H9 (cell line): ENCODE measurements at regions not wholly inside any gene's neighbourhood (a gene's known extent, or its start where the extent isn't known, plus 50 kb on each side); places are given as distances from the start of the nearest gene placed in this dataset.

ENCODE experiments used
- DNase-seq: peaks from one replicate; pipeline ENCODE4 v3.0.0-alpha.2; 2017
- H2AFZ ChIP-seq: one replicate; pipeline ENCODE4 v1.6.1; 2013; ENCODE audit warnings: mild to moderate bottlenecking, low read length, control low read depth, moderate library complexity
- H2AK5ac ChIP-seq: 2 replicates; pipeline ENCODE4 v1.6.1; 2013; ENCODE audit warnings: low read length, control low read depth, mixed read lengths; ENCODE audit not compliant: insufficient read length
- H2BK120ac ChIP-seq: one replicate; pipeline ENCODE4 v1.6.1; 2013; ENCODE audit warnings: low read depth, mild to moderate bottlenecking, low read length, control low read depth, inconsistent platforms; ENCODE audit not compliant: poor library complexity, severe bottlenecking
- H2BK12ac ChIP-seq: 2 replicates; pipeline ENCODE4 v1.6.1; 2013; ENCODE audit warnings: low read length, control low read depth, mixed read lengths, low read depth; ENCODE audit not compliant: insufficient read length
- H2BK15ac ChIP-seq: 2 replicates; pipeline ENCODE4 v1.6.1; 2013; ENCODE audit warnings: low read depth, low read length, control low read depth
- H2BK20ac ChIP-seq: one replicate; pipeline ENCODE4 v1.6.1; 2013; ENCODE audit warnings: low read depth, mild to moderate bottlenecking, low read length, control low read depth, inconsistent platforms; ENCODE audit not compliant: poor library complexity, severe bottlenecking
- H2BK5ac ChIP-seq: 2 replicates; pipeline ENCODE4 v1.6.1; 2013; ENCODE audit warnings: low read length, control low read depth, mixed read lengths; ENCODE audit not compliant: insufficient read length
- H3K14ac ChIP-seq: 2 replicates; pipeline ENCODE4 v1.6.1; 2013; ENCODE audit warnings: low read length, control low read depth; ENCODE audit not compliant: insufficient read depth
- H3K18ac ChIP-seq: 2 replicates; pipeline ENCODE4 v1.6.1; 2013; ENCODE audit warnings: low read depth, mild to moderate bottlenecking, mixed read lengths, low read length, control low read depth; ENCODE audit not compliant: insufficient read length
- H3K23ac ChIP-seq: 2 replicates; pipeline ENCODE4 v1.6.1; 2013; ENCODE audit warnings: low read length, control low read depth, mixed read lengths, low read depth; ENCODE audit not compliant: insufficient read length
- H3K23me2 ChIP-seq: 2 replicates; pipeline ENCODE4 v1.6.1; 2013; ENCODE audit warnings: low read depth, mild to moderate bottlenecking, mixed read lengths, low read length, control low read depth; ENCODE audit not compliant: insufficient read length, poor library complexity, severe bottlenecking
- H3K27ac ChIP-seq: 2 replicates; pipeline ENCODE4 v1.5.1; 2013; ENCODE audit warnings: low read length, control low read depth, mixed read lengths, low read depth; ENCODE audit not compliant: insufficient read length
- H3K27me3 ChIP-seq: 2 replicates; pipeline ENCODE4 v1.6.1; 2013; ENCODE audit warnings: low read length, control low read depth, inconsistent platforms; ENCODE audit not compliant: insufficient read depth
- H3K4ac ChIP-seq: 2 replicates; pipeline ENCODE4 v1.6.1; 2013; ENCODE audit warnings: low read depth, mild to moderate bottlenecking, control low read depth, inconsistent platforms, low read length, moderate library complexity
- H3K4me1 ChIP-seq: 2 replicates; pipeline ENCODE4 v1.6.1; 2013; ENCODE audit warnings: low read length, control low read depth, inconsistent platforms; ENCODE audit not compliant: insufficient read depth
- H3K4me2 ChIP-seq: 2 replicates; pipeline ENCODE4 v1.6.1; 2013; ENCODE audit warnings: low read length, control low read depth, mixed read lengths; ENCODE audit not compliant: insufficient read length, insufficient read depth
- H3K56ac ChIP-seq: 2 replicates; pipeline ENCODE4 v1.6.1; 2013; ENCODE audit warnings: low read depth, mild to moderate bottlenecking, mixed read lengths, low read length, control low read depth; ENCODE audit not compliant: insufficient read length
- H3K79me1 ChIP-seq: 2 replicates; pipeline ENCODE4 v1.6.1; 2013; ENCODE audit warnings: low read depth, mild to moderate bottlenecking, moderate library complexity, low read length, control low read depth, inconsistent platforms; ENCODE audit not compliant: insufficient read depth, poor library complexity, severe bottlenecking
- H3K79me2 ChIP-seq: 2 replicates; pipeline ENCODE4 v1.6.1; 2013; ENCODE audit warnings: low read length, control low read depth, inconsistent platforms; ENCODE audit not compliant: insufficient read depth
- H3K9ac ChIP-seq: 2 replicates; pipeline ENCODE4 v1.6.1; 2013; ENCODE audit warnings: low read length, control low read depth, mixed read lengths; ENCODE audit not compliant: insufficient read length; ENCODE audit errors: extremely low read depth
- H3K9me3 ChIP-seq: one replicate; pipeline ENCODE4 v1.6.1; 2013; ENCODE audit warnings: low read depth, low read length, inconsistent platforms; ENCODE audit not compliant: control insufficient read depth
- H3T11ph ChIP-seq: one replicate; pipeline ENCODE4 v1.6.1; 2013; ENCODE audit warnings: mild to moderate bottlenecking, low read length, control low read depth, inconsistent platforms
- H4K20me1 ChIP-seq: one replicate; pipeline ENCODE4 v1.6.1; 2013; ENCODE audit not compliant: control insufficient read depth, insufficient read length, insufficient read depth
- H4K5ac ChIP-seq: 2 replicates; pipeline ENCODE4 v1.6.1; 2013; ENCODE audit warnings: low read depth, mild to moderate bottlenecking, mixed read lengths, low read length, control low read depth; ENCODE audit not compliant: insufficient read length
- H4K8ac ChIP-seq: replicated peaks from 2 replicates; pipeline ENCODE4 v1.6.1; 2013; ENCODE audit warnings: low read length, control low read depth, mixed read lengths, low read depth; ENCODE audit not compliant: insufficient read length
- H4K91ac ChIP-seq: 2 replicates; pipeline ENCODE4 v1.6.1; 2013; ENCODE audit warnings: low read depth, mild to moderate bottlenecking, moderate library complexity, mixed read lengths, low read length, control low read depth; ENCODE audit not compliant: insufficient read length
- H3K27ac Mint-ChIP-seq, 3 experiments: 2 replicates in 2 of 3; 3 replicates in 1 of 3; pipeline ENCODE4 v1.8.0; 2020 to 2021; ENCODE audit warnings: mixed read lengths in 3 of 3, mild to moderate bottlenecking in 1 of 3, moderate library complexity in 1 of 3
- H3K27me3 Mint-ChIP-seq: 2 replicates; pipeline ENCODE4 v1.8.0; 2021; ENCODE audit warnings: low read depth, mild to moderate bottlenecking, moderate library complexity, mixed read lengths
- H3K36me3 Mint-ChIP-seq, 3 experiments: 2 replicates in 2 of 3; 3 replicates in 1 of 3; pipeline ENCODE4 v1.8.0; 2020 to 2021; ENCODE audit warnings: low read depth in 3 of 3, mixed read lengths in 3 of 3; ENCODE audit not compliant: insufficient read depth in 1 of 3
- H3K4me1 Mint-ChIP-seq, 2 experiments: 2 replicates each; pipeline ENCODE4 v1.8.0; 2020; ENCODE audit warnings: mixed read lengths in 2 of 2
- H3K4me3 Mint-ChIP-seq, 2 experiments: 2 replicates in 1 of 2; 3 replicates in 1 of 2; pipeline ENCODE4 v1.8.0; 2020 to 2021; ENCODE audit warnings: mild to moderate bottlenecking in 2 of 2, mixed read lengths in 2 of 2, moderate library complexity in 1 of 2
- H3K9me3 Mint-ChIP-seq, 2 experiments: 2 replicates in 1 of 2; 3 replicates in 1 of 2; pipeline ENCODE4 v1.8.0; 2020; ENCODE audit warnings: mild to moderate bottlenecking in 2 of 2, mixed read lengths in 2 of 2, moderate library complexity in 1 of 2
- CTCF ChIP-seq: fragments of 200-600 bp; sonication (generic); conservative IDR thresholded peaks from 3 replicates; pipeline ENCODE4 v1.8.0; 2021; ENCODE audit warnings: antibody characterized with exemption, mild to moderate bottlenecking
- WGBS: extraction: QIAGEN DNeasy Blood & Tissue Kit; methylation state at CpG from one replicate; pipeline ENCODE4 v1.1.7; 2013; ENCODE audit warnings: missing lambda C conversion rate, low lambda C conversion rate, mixed read lengths; ENCODE audit not compliant: insufficient read length; ENCODE audit errors: extremely low coverage; 5-methylcytosine and 5-hydroxymethylcytosine counted together

GRCh38 chr9:20217596-20217995 is 404.7 kb downstream of the MLLT3 start:
- Histone ChIP-seq H2BK15ac (no peak overlapping the region), H3K4me1 (no peaks in the 10 kb centered on the region), H3K79me2 (no peaks in the 10 kb centered on the region), H3K4me2 (no peak overlapping the region), H2AFZ (no peak overlapping the region), H4K5ac (no peak overlapping the region), H2BK20ac (no peak overlapping the region), H3K56ac (no peak overlapping the region), H3K27ac (no peak overlapping the region), H2BK120ac (no peak overlapping the region), H3K23me2 (no peaks in the 10 kb centered on the region), H3K23ac (no peak overlapping the region), H3K4ac (no peak overlapping the region), H3K27me3 (no peaks in the 10 kb centered on the region), H3T11ph (no peak overlapping the region), H3K79me1 (no peaks in the 10 kb centered on the region), H4K20me1 (no peaks in the 10 kb centered on the region), H3K9ac (no peak overlapping the region), H3K9me3 (no peaks in the 10 kb centered on the region), H4K8ac (no peak overlapping the region), H3K18ac (no peak overlapping the region), H2AK5ac (no peak overlapping the region), H2BK12ac (no peak overlapping the region), H3K14ac (no peak overlapping the region), H4K91ac (no peak overlapping the region), H2BK5ac (no peak overlapping the region)
- no peak for DNase-seq
- no peaks in the 10 kb centered on the region for H3K9me3 Mint-ChIP-seq
- H3K36me3 Mint-ChIP-seq: no peaks in the 10 kb centered on the region
- H3K4me3 Mint-ChIP-seq: no peak overlapping the region
- H3K27ac Mint-ChIP-seq: no peak overlapping the region
- H3K27me3 Mint-ChIP-seq: no peaks in the 10 kb centered on the region
- no peak for TF ChIP-seq CTCF
- H3K4me1 Mint-ChIP-seq: peaks cover 0 to 5% of the 10 kb centered on the region in 2 experiments; a peak in 2 of 4 replicates
- WGBS: no CpG with 5 or more reads among the region's 3 CpGs
